Spleen (tissue), 7 donors: ENCODE measurements at regions not wholly inside any gene's neighbourhood (a gene's known extent, or its start where the extent isn't known, plus 50 kb on each side); places are given as distances from the start of the nearest gene placed in this dataset.

Source experiments
- CTCF ChIP-seq, 11 experiments: fragments of 200-600 bp in 7 of 11; fragments of 450-650 bp in 4 of 11; sonication (generic) in 4 of 11; IDR thresholded peaks in 8 of 11; conservative IDR thresholded peaks in 3 of 11; 1 replicate in 7 of 11; 2 replicates in 4 of 11; pipeline versions ENCODE4 v1.4.0 to v1.8.0; 2016 to 2021; ENCODE audit warnings: antibody characterized with exemption in 11 of 11, inconsistent platforms in 4 of 11, mild to moderate bottlenecking in 1 of 11
- POLR2A ChIP-seq, 3 donors: fragments of 450-650 bp; IDR thresholded peaks; one replicate each; pipeline ENCODE4 v1.5.1; 2017; ENCODE audit warnings: antibody characterized with exemption in 3 of 3, mild to moderate bottlenecking in 1 of 3
- POLR2AphosphoS5 ChIP-seq, 3 donors: sonication (generic); formaldehyde crosslinking; IDR thresholded peaks; one replicate each; pipeline ENCODE4 v1.5.1; 2017; ENCODE audit warnings: antibody characterized with exemption in 3 of 3
- donor health status: DM: no; HTN: no; CAD: no; lungs with moderate emphysema.
- donor health status: DM: no; HTN: no; CAD: no.
- donor health status: DM: no; HTN: no; CAD: no.

GRCh38 chr5:105501315-105501714 lies 1938.7 kb upstream of the NUDT12 start:
- TF ChIP-seq CTCF (IDR thresholded peaks at IDR 0.05 in 8 of 11, conservative IDR thresholded peaks at IDR 0.05 in 3 of 11): no peak
- no peak for TF ChIP-seq POLR2A (IDR thresholded peaks at IDR 0.05)
- no peak for TF ChIP-seq POLR2AphosphoS5 (IDR thresholded peaks at IDR 0.05)
